HK-2 (cell line): ENCODE measurements at regions not wholly inside any gene's neighbourhood (a gene's known extent, or its start where the extent isn't known, plus 50 kb on each side); places are given as distances from the start of the nearest gene placed in this dataset.

Experiments used
- DNase-seq: peaks from one replicate; pipeline ENCODE4 v3.0.0-alpha.2; 2018; ENCODE audit not compliant: unreplicated experiment

DNA sequence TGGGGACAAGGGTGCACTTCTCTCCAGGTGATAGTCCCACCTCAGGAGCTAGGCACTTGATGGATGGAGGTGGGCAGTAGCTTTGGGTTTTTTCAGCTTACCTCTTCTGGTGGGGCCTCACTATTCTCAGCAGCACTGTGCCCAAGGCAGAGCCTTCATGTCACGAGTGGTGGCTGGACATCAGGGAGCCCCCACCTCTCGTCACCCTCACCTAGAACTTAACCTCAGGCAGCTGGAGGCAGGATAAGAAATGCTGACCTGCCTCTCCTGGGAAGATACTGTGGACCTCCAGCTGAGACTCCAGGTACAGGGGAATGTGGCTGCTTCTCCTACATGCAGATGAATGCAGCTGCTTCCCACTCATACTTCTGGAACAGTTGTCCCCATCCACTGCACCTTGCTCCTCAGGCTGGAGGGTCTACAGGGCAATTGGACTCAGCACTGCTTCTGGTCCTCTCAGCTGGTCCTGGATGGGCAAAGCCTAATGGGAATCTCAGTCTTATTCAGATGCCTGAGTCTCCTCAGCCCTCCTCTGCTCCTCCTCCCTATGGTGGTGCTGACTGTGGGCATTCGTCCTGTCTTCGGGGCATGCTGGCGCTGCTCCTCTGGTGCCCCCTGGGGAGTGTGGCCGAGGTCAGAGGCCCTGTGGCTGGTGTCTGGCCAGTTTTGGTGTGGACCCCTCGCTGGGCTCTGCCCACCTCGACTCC is 129.9 kb downstream of the KLF13 start:
- no peak for DNase-seq

GRCh38 chr15:31457161-31457560 is 130.5 kb downstream of the KLF13 start:
- no peak for DNase-seq

- no peak for DNase-seq
These were observed 131.2 kb downstream of the KLF13 start for GRCh38 chr15:31457631-31458526.

DNA sequence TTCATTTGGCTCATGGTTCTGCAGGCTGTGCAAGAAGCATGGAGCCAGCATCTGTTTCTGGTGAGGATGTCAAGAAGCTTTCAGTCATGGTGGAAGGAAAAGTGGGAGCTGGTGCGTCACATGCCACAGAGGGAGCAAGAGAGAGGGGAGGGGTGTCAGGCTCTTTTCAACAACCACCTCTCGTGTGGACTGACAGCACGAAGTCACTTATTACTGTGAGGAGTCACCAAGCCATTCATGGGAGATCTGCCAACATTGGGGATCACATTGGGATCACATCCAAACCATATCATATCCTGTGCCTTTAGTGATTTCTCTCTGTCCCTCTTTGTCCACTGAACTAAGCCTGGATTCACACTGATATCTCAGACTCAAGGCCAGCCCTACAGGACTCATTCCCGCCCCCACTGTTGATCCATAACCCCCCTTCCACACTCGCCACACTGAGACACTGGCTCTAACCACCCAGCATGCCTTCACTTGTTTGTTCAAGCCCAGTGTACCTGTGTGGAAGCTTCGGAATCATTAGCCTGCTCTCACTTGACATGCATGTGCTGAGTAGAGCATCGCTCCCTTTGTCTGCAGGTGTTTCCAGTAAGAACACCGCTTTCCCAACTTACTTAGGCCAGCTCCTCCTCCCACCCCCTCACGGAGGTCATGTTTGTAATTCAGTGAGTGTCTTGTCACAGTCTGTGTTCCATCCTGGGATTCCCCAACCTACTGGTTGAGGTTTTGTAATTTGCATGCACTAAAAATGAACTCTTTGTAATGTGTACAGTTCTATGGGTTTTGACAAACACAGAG is 132.2 kb downstream of the KLF13 start:
- DNase-seq: no peak

DNA sequence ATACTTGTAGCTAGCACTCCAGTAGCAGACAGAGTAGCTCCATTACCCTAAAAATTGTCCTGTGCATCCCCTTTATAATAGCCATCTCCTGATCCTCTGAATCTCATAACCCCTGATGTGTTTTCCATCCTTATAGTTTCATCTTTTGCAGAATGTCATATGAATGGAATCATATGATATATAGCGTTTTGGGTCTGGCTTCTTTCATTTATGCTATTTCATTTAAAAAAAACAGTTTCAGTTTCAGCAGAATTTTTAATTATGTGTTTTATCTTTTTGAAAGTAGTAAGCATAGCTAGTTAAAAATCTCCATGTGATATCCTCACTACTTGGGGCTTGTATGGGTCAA is 132.7 kb downstream of the KLF13 start:
- DNase-seq: no peak

DNA sequence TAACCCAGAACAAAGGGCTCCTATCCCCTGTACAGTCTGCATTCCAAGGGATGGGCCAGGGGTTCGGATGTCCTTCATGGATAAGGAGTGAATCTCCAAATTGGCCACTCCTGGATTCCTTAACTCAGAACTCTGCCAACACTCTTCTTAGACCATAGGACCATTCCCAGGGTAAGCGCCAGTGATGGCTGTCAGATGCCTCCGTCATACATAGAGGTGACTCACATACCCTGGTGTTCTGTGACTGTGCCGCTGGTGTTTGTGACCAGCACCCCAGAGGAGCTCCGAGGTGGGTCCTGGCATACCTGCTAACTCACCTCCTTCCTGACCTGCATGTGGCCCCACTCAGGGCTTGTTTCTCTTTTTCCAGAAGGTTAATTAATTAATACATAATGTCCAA is 134.7 kb downstream of the KLF13 start:
- no peak for DNase-seq

DNA sequence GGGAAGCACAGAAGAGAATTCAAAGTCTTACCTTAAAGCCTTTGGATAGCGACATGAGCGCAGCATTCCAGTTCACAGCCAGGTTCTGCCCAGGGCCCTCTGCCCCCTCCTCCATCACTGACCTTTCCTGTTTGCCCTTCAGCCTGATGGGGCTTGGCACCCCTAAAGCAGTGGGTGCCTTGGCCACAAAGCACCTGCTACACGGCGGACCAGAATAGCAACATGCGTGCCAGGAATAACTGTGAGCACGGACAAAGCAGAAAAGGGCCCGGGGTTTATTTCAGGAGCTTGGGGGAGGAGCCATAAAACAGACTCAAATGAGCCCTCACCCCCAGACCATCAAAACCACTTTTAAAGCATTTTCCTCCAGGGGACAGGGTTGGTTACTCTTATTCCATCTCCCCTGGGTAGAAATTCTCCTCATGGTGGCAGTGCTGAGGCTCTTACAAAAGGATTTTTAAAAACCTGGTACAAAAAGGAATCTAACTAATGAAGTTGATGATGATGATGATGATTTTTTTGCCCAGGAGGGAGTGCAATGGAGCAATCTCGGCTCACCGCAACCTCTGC is 135.4 kb downstream of the KLF13 start:
- DNase-seq: no peak

DNA sequence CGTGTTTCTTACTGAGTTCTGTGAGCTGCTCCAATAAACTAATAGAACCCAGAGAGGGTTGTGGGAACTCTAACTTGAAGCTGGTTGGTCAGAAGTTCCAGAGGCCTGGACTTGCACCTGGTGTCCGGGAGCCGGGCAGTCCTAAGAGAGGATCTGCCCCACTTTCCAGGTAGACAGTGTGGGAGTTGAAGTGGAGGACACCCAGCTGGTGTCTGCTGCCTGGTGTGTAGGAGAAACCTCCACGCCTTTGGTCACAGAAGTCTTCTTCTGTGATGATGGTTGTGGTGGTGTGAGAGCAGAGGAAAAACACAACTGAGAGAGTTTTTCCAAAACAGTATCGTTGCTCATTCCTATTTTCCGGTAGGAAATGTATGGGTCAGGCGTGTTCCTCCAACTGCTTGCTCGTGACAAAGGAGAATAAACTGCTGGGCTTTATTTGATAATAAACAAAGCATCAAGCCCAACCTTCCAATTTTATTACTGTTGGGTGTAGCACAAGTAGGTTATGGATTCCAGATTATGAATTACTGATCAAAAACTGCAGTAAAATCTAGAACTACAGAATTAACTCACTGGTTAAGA is 137.0 kb downstream of the KLF13 start:
- DNase-seq: no peak

DNA sequence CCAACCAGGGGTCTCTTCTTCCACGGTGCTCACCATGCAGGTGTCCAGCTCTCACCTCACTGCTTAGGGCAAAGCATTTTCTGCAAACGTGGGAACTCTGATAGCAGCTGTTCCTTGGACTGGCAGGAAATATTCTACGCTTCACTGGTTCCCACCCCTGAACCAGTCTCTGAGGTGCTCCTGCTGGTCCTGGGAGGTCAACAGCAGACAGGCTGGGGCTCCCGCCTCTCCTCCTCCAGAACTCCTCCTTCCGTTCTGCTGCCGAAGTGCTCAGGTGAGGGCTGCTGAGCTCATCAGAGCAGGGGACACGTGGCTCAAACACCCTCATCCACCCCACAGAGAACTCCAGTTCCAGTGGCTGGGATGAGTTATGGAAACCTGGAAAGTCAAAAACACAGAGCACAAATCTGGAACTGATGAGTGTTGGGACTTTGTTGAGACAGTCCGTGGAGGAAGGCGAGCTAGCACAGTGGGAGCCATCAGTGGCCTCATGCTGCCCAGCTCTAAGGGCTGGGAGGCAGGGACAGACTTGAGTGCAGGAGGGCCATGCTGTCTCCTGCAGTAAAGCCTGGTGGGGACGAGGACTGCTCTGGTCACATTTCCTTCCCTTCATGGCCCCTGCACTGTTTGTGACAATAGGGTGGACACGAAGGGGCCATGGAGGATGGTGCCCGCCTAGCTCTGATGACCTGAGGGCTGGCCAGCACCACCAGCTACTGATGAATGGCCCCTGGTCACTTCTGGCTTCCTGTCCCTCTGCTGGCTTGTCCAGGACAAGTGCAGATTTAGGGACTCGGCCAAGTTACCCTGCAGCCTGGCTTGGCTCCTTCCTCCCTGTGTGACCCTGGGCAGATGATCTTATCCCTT is 137.8 kb downstream of the KLF13 start:
- DNase-seq: no peak

DNA sequence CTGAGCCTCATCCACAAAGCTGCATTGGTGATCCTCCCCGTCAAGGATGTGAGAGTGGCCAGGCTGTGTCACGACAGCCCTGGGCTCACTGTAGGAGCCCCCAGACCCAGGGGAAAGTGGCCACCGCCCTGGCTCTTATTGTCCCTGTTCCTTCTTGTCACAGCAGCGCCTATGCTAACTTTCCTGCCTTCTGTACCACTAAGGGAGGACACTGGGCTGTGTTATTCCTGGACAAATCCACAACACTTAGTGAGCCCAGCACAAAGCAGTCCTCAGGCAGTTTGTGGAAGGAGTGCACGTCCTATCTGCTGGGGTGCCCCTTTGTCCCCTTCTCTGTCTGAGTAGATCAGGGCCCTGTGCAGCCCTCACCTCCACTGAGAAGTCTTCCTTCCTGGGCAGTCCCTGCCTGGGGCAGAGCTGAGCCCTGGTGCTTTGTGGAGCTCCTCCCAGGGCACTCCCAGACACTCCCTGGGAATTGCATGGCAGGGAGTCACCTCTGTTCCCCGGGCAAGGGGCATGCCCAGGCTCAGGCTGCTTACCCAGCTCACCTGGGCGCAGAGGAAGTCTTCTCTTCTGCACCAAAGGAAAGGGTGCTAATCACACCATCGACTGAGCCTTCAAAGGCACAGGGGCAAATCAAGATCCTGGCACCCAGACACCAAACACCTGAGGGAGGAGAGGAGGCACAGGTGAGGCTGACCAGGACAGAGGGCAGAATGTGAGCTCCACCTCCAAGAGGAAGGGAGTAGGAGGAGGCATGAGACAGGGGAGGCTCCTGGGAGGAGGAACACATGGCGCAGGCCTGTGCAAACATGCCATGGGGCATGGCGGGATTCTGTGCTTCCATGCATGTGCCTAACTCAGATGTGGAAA is 138.7 kb downstream of the KLF13 start:
- no peak for DNase-seq

DNA sequence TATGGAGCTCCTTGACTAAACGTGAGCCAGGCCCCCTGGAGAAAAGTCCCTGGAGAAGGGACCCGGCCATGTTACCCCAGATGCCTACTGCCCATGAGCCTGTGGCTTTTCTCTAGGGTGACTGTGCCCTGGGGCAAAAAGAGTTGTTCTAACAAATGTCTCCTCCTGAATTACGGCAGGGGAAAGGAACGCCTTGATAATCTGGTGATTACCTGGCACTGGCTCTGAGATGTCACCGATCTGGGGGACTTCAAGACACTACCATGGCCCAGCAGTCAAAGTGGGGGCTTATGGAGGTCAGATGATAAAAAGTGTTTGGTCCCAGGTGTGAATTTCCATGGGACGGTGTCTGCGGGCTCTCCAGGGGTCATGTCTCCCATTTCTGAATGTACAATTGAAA is 140.7 kb downstream of the KLF13 start:
- no peak for DNase-seq

GRCh38 chr15:31468911-31469785 is 142.5 kb downstream of the KLF13 start:
- no peak for DNase-seq

DNA sequence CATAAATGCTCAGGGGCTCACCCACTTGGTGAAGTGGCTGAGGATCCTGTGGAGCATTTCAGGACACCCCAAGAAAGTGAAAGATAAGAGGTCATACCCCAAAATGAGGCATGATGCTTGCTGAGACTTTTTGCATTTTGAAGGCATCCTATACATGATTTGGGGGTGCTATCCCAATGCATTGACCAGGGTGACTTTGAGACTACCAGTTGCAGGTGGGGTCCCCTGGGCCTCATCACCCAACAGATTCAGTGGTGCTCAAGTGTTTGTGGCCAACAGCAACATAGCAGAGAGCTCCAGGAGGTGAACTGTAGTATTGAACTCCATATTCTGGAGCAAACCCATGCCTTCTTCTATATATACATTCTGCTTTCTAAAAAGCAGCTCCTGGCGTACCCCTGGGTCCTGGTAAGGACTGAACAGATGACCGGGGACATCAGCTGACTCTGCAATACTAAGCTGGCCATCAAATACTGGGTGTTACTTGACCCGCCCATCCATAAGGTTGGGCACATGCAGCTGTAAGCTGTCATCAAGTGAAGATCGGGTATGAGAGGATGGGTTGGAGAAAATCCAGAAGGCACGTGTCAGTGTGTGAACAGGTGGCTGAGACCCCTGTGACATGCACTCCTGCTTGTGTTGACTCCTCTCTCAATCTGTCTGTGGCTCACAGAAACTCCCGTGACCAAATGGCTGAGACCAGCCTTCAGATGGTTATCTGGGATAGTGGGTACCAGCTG is 143.3 kb downstream of the KLF13 start:
- DNase-seq: no peak

DNA sequence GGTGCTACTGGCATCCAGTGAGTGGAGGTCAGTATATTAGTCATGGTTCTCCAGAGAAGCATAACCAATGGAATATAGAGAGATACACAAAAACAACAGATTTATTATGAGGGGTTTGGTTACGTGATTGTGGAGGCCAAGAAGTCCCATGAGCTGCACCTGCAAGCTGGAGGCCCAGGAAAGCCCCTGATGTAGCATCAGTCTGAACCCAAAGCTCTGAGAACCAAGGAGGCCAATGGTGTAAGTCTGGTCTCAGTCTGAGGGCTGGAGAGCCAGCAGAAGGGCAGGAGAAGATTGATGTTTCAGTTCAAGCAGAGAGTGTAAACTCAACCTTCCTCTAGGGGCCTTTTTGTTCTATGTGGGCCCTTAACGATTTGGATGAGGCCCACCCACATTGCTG is 144.1 kb downstream of the KLF13 start:
- no peak for DNase-seq

GRCh38 chr15:31471731-31472430 is 145.2 kb downstream of the KLF13 start:
- DNase-seq: no peak

GRCh38 chr15:31472636-31473384 is 146.2 kb downstream of the KLF13 start:
- no peak for DNase-seq
